GM18858 (cell line): ENCODE measurements at regions not wholly inside any gene's neighbourhood (a gene's known extent, or its start where the extent isn't known, plus 50 kb on each side); places are given as distances from the start of the nearest gene placed in this dataset.
"Not testable (repeated sequence)": the region's sequence is repeated elsewhere in the genome, so short reads cannot be mapped to it uniquely, and the experiment has no call there.

Experiments used
- ATAC-seq: cut with Tn5 transposase; IDR thresholded peaks from one replicate; pipeline ENCODE4 v1.9.1; 2021; ENCODE audit not compliant: unreplicated experiment

DNA sequence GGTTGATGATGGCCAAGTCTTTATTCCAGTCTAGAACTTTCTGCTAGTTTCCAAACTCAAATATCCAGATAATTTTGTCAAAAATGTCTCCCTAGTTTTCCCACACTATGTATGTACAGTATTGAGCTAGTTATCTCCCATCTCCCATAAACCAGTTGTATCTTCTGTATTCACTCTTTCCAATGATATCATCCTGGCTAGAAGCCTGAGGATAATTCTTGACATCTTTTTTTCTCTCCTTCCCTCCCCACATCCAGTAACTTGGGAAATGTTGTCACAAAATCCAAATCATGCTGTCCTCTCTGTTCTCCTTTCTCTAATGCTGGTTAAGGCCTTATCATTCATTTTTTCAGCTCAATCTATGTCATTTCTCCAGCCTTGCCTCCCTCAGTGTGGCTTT is 553.8 kb upstream of the FANCL start:
- no peak for ATAC-seq

DNA sequence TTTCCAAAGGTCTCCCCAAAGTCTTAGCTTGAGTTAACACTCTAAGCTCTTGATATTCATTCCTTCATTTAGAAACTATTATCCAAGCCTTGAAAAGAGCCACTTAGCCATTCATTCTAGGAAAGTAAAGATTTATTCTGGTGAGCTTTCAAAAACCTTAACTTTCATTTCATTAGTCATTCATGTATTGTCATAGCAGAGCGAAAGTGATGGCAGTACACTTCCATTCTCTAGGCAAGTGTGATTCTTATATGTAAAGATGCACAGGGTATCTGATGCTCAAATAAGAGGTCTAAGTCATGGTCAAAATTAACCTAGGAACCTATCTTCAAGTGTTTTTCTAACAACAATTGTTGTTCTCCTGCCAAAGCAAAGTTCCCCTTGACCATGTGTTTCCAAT is 553.0 kb upstream of the FANCL start:
- no peak for ATAC-seq

- peak; percentile 44 for ATAC-seq
Observed at GRCh38 chr2:58788402-58788801, 547.3 kb upstream of the FANCL start.

GRCh38 chr2:58770846-58771245 is 529.7 kb upstream of the FANCL start:
- ATAC-seq: no peak

DNA sequence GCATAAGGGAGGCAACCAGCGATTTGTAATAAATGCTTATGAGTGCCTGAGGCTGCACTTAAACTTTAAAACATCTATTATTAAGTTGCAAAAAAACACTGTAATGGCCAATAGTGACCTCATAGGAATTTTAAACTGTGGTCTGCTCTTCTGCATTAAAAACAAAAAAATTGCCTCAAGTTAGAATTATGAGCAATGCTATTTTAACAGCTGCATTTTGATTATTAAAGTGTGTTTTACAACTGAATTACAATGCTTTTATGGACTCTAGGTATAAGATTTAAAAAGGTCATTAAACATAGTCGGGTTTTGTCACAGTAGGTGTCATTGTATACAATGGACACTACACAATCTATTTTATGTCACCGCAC is 528.7 kb upstream of the FANCL start:
- no peak for ATAC-seq

DNA sequence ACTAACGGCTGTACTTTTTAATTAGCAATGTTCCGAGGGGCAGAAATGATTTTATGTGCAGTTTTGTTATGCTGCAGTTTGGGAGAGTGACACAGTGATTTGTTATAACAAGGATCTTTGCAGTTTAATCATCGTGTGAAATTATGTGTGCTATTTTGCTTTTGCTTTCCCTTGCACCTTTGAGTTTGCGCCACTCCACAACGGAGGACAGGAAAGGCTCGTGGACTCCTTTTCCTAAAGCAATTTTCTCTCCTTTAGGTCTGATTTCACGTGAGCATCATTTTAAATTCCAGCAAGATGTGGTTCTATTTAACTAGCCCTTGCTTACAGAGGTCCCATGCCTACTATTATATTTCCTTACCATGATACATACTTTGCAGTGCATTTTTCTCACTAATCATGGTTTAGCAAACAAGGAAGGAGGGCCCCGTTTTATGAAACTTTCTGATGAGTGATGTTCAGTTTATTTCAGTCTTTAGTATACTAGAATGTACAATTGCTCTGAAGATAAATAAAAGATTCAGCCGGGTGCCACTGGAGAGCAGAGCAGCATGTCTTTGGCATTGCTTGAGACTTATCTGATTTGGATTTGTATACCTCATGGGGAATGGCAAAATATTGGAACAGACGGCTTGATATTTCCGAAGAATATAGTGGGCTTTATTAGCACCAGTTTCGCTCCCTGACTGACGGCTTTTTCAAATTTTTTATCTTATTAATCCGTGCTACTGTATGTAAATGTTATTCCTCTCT is 528.2 kb upstream of the FANCL start:
- no peak for ATAC-seq

DNA sequence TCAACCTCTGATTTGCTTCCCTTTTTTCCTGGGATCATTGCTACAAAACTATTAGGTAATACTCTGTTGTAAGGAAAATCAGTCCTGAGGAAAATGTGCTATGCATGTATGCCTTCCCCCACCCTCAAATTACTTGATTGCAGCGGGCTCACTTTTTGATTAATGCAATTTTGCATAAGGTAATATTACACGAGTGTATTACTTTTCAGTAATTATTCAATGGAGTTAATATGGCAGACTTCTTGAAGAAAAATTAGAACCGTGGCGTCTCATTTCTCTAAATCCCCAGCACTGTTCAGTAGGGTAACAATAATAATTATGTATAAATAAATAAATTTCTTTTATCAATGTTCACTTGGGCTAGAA is 527.6 kb upstream of the FANCL start:
- no peak for ATAC-seq

GRCh38 chr2:58767828-58768714 is 526.9 kb upstream of the FANCL start:
- ATAC-seq: no peak

GRCh38 chr2:58764338-58765104 is 523.4 kb upstream of the FANCL start:
- ATAC-seq: no peak

DNA sequence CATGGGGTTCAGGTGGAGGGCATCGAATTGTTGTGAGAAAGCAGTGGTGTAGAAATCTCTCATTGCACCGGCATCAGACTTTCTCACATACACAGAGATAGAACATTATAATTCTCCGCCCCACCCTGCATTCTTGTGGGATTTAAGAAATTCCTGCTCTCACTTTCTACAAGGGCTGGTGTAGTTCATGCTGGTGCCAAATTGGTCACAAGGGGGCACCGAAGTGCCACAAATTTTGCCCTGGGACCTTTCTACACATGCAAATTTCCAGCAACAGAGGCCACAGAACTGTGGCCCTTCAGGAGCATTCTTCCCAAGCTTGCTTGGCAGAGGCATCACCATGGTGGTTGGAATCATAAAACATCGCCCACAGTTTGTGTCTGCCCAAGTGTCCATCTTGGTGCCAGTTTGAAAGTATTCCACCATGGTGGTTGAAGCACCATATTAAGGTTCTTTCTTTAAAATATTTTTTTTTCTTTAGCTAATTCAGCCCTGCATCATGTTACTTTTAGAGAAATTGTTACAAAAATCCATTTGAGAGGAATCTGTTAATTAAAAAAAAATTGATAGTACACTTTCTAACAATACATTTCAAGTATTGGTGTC is 521.2 kb upstream of the FANCL start:
- peak; percentile 75 for ATAC-seq

GRCh38 chr2:58757971-58758370 is 516.8 kb upstream of the FANCL start:
- no peak for ATAC-seq

DNA sequence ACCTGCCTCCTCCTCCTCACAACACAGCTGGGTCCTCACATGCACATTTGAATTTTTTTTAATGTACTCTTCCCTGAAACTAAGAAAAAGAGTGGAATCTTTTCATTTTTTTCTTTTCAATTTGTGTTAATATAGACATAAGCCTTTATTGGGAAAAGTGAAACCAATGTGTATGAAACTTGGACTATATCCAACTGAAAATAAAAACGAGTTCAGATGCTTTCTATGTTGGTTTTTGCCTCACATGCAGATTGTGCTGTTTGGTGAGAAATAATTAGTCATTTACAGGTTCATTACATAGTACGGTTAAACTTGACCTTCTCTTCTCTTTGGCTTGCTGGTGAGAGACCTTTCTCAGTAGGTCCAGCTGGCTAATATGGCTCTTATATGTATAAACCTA is 515.2 kb upstream of the FANCL start:
- no peak for ATAC-seq

- not testable (repeated sequence) for ATAC-seq
Observed at GRCh38 chr2:58752507-58752906, 511.4 kb upstream of the FANCL start.

DNA sequence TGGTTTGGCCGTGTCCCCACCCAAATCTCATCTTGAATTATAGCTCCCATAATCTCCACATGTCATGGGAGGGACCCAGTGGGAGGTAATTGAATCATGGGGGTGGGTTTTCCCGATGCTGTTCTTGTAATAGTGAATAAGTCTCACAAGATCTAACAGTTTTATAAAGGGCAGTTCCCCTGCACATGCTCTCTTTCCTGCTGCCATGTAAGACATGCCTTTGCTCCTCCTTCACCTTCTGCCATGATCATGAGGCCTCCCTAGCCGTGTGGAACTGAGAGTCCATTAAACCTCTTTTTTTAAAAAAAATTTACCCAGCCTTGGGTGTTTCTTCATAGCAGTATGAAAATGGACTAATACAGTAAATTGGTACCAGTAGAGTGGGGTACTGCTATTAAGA is 510.6 kb upstream of the FANCL start:
- not testable (repeated sequence) for ATAC-seq

- no peak for ATAC-seq
Observed at GRCh38 chr2:58749041-58749440, 507.9 kb upstream of the FANCL start.

GRCh38 chr2:58745334-58745733 is 504.2 kb upstream of the FANCL start:
- not testable (repeated sequence) for ATAC-seq

- ATAC-seq: no peak
Observed at GRCh38 chr2:58740426-58740825, 499.3 kb upstream of the FANCL start.

DNA sequence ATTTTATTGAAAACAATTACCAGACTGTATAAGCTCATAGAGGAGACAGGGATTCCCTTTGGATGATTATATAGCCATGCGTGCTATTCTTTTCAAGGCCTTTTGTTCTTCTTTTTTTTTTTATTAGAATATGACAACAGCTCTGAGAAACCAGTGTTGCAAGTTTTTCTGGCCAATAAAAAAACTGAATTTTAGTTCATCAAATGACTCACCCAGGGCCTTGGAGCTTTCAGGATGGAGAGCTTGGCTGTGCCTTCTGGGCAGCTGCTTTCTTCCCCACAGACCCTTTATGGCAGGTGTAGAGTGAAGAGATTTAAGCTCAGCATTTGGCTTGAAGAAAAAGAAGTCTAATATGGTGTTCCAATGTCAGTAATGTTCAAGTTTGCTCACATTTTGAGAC is 497.9 kb upstream of the FANCL start:
- ATAC-seq: no peak

GRCh38 chr2:58734365-58734764 is 493.2 kb upstream of the FANCL start:
- no peak for ATAC-seq

DNA sequence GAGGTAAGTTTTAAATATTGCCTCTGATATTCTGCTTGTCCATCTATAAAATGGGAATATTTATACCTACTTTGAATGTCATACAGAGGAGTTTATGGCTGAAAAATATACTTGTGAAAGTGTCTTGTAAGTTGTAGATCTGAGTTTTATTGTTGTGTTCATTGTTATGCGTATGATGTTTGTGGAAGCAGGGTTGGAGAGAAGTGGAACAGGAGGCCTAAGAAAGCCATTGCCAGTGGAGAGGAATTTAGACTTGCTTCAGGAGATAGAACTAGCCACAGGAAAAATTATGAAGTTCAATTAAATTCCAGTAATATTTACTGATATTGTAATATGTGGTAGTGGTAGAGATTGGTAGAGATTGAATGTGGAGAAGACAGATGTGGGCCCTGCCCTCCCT is 491.9 kb upstream of the FANCL start:
- no peak for ATAC-seq

DNA sequence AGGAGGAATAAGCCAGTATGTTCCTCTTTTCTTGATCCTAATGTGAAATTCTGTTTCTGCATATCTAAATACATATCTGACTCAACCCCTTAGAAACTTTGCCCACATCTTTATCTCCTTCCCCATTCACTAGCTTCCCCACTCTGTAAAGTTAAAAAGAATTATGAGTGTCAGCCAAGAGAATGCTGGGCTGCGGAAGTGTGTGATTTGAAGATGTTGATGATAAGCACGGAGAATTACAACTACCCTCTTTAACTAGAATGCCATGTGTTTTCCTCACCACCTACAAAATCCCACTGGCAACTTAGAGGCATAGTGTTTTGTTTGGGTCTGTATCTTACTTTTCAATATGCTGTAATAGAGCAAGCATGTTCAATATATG is 490.4 kb upstream of the FANCL start:
- ATAC-seq: no peak
